ENCODE measurements at regions not wholly inside any gene's neighbourhood (a gene's known extent, or its start where the extent isn't known, plus 50 kb on each side); places are given as distances from the start of the nearest gene placed in this dataset.

GRCh38 chr18:56270671-56271250 is 367.6 kb downstream of the TXNL1 start:
- Mint-ChIP-seq H3K9me3 (peaks cover 4% of the 10 kb centered on the region), H3K36me3 (no peaks in the 10 kb centered on the region), H3K4me3 (no peak overlapping the region), H3K27ac (no peak overlapping the region), H3K27me3 (peaks cover 2% of the 10 kb centered on the region), H3K4me1 (peaks cover 27% of the 10 kb centered on the region)
- DNase-seq (ENCODE audit: low spot score in 2 of 2): no peak
- ATAC-seq (ENCODE audit: low read depth): no peak

GRCh38 chr18:56269958-56270357 is 368.4 kb downstream of the TXNL1 start:
- Mint-ChIP-seq H3K4me3 (no peak overlapping the region), H3K27me3 (peaks cover 2% of the 10 kb centered on the region), H3K4me1 (peaks cover 33% of the 10 kb centered on the region), H3K9me3 (peaks cover 4% of the 10 kb centered on the region), H3K36me3 (no peaks in the 10 kb centered on the region), H3K27ac (no peak overlapping the region)
- no peak for DNase-seq (ENCODE audit: low spot score in 2 of 2)
- ATAC-seq (ENCODE audit: low read depth): no peak

GRCh38 chr18:56268952-56269351 is 369.4 kb downstream of the TXNL1 start:
- H3K4me3 Mint-ChIP-seq: no peak overlapping the region
- peaks cover 2% of the 10 kb centered on the region for H3K27me3 Mint-ChIP-seq
- H3K36me3 Mint-ChIP-seq: no peaks in the 10 kb centered on the region
- ATAC-seq (ENCODE audit: low read depth): no peak
- no peak for DNase-seq (ENCODE audit: low spot score in 2 of 2)
- H3K9me3 Mint-ChIP-seq: peaks cover 4% of the 10 kb centered on the region
- no peak overlapping the region for H3K27ac Mint-ChIP-seq
- H3K4me1 Mint-ChIP-seq: peaks cover 33% of the 10 kb centered on the region

- H3K27me3 Mint-ChIP-seq: peaks cover 2% of the 10 kb centered on the region
Measured at GRCh38 chr18:56267334-56267733, 371.1 kb downstream of the TXNL1 start.

GRCh38 chr18:56258178-56258577 is 380.2 kb downstream of the TXNL1 start:
- Mint-ChIP-seq H3K27ac (peak overlapping the region; percentile 81), H3K4me1 (peaks cover 11% of the 10 kb centered on the region), H3K27me3 (no peaks in the 10 kb centered on the region), H3K4me3 (peak overlapping the region; percentile 53), H3K9me3 (peaks cover 2% of the 10 kb centered on the region), H3K36me3 (no peaks in the 10 kb centered on the region)
- ATAC-seq (ENCODE audit: low read depth) (peak; percentile 91), DNase-seq (ENCODE audit: low spot score in 2 of 2) (peak in 1 of 2 donors; percentile 30)

More at GRCh38 chr18:56267334-56267733, 371.1 kb downstream of the TXNL1 start:
- Mint-ChIP-seq H3K4me3 (peak overlapping the region; percentile 59), H3K9me3 (peaks cover 4% of the 10 kb centered on the region), H3K36me3 (no peaks in the 10 kb centered on the region), H3K4me1 (peaks cover 32% of the 10 kb centered on the region), H3K27ac (peak overlapping the region; percentile 18)
- peak; percentile 23 to 25 for DNase-seq (ENCODE audit: low spot score in 2 of 2)
- peak; percentile 98 for ATAC-seq (ENCODE audit: low read depth)

GRCh38 chr18:56257205-56257604 is 381.2 kb downstream of the TXNL1 start:
- Mint-ChIP-seq H3K36me3 (no peaks in the 10 kb centered on the region), H3K27ac (no peak overlapping the region), H3K9me3 (peaks cover 2% of the 10 kb centered on the region), H3K27me3 (no peaks in the 10 kb centered on the region), H3K4me3 (peak overlapping the region; percentile 32), H3K4me1 (peaks cover 11% of the 10 kb centered on the region)
- no peak for DNase-seq (ENCODE audit: low spot score in 2 of 2)
- ATAC-seq (ENCODE audit: low read depth): peak; percentile 57

GRCh38 chr18:56256659-56257058 is 381.7 kb downstream of the TXNL1 start:
- Mint-ChIP-seq H3K27ac (no peak overlapping the region), H3K9me3 (peaks cover 2% of the 10 kb centered on the region), H3K27me3 (no peaks in the 10 kb centered on the region), H3K4me3 (no peak overlapping the region), H3K4me1 (peaks cover 11% of the 10 kb centered on the region), H3K36me3 (no peaks in the 10 kb centered on the region)
- DNase-seq (ENCODE audit: low spot score in 2 of 2) (no peak), ATAC-seq (ENCODE audit: low read depth) (no peak)

GRCh38 chr18:56255381-56255780 is 383.0 kb downstream of the TXNL1 start:
- ATAC-seq (ENCODE audit: low read depth): no peak
- H3K27ac Mint-ChIP-seq: no peak overlapping the region
- H3K4me3 Mint-ChIP-seq: no peak overlapping the region
- H3K4me1 Mint-ChIP-seq: peaks cover 15% of the 10 kb centered on the region
- H3K36me3 Mint-ChIP-seq: no peaks in the 10 kb centered on the region
- H3K9me3 Mint-ChIP-seq: peaks cover 2% of the 10 kb centered on the region
- no peaks in the 10 kb centered on the region for H3K27me3 Mint-ChIP-seq
- DNase-seq (ENCODE audit: low spot score in 2 of 2): no peak

- no peaks in the 10 kb centered on the region for H3K27me3 Mint-ChIP-seq
- H3K27ac Mint-ChIP-seq: no peak overlapping the region
- H3K4me3 Mint-ChIP-seq: no peak overlapping the region
- ATAC-seq (ENCODE audit: low read depth) (no peak), DNase-seq (ENCODE audit: low spot score in 2 of 2) (no peak)
- no peaks in the 10 kb centered on the region for H3K36me3 Mint-ChIP-seq
- H3K9me3 Mint-ChIP-seq: peaks cover 4% of the 10 kb centered on the region
- peaks cover 24% of the 10 kb centered on the region for H3K4me1 Mint-ChIP-seq
Measured at GRCh38 chr18:56252456-56252855, 385.9 kb downstream of the TXNL1 start.

GRCh38 chr18:56248610-56249235 is 389.7 kb downstream of the TXNL1 start:
- ATAC-seq (ENCODE audit: low read depth) (peak; percentile 96), DNase-seq (ENCODE audit: low spot score in 2 of 2) (peak; percentile 41 to 55)
- Mint-ChIP-seq H3K27me3 (no peaks in the 10 kb centered on the region), H3K36me3 (no peaks in the 10 kb centered on the region), H3K27ac (peak overlapping the region; percentile 11), H3K4me1 (peaks cover 29% of the 10 kb centered on the region), H3K9me3 (peaks cover 1% of the 10 kb centered on the region), H3K4me3 (peak overlapping the region; percentile 40)

- Mint-ChIP-seq H3K4me3 (no peak overlapping the region), H3K4me1 (peaks cover 29% of the 10 kb centered on the region), H3K36me3 (no peaks in the 10 kb centered on the region), H3K27ac (no peak overlapping the region), H3K27me3 (no peaks in the 10 kb centered on the region), H3K9me3 (peaks cover 1% of the 10 kb centered on the region)
- ATAC-seq (ENCODE audit: low read depth) (no peak), DNase-seq (ENCODE audit: low spot score in 2 of 2) (no peak)
Measured at GRCh38 chr18:56246916-56247315, 391.5 kb downstream of the TXNL1 start.

GRCh38 chr18:56245866-56246580 is 392.4 kb downstream of the TXNL1 start:
- Mint-ChIP-seq H3K9me3 (peaks cover 1% of the 10 kb centered on the region), H3K4me3 (no peak overlapping the region), H3K27me3 (no peaks in the 10 kb centered on the region), H3K27ac (no peak overlapping the region), H3K4me1 (peaks cover 28% of the 10 kb centered on the region), H3K36me3 (no peaks in the 10 kb centered on the region)
- no peak for DNase-seq (ENCODE audit: low spot score in 2 of 2)
- ATAC-seq (ENCODE audit: low read depth): no peak

GRCh38 chr18:56240405-56240804 is 398.0 kb downstream of the TXNL1 start:
- ATAC-seq (ENCODE audit: low read depth): no peak
- no peak for DNase-seq (ENCODE audit: low spot score in 2 of 2)

GRCh38 chr18:56238576-56238975 is 399.8 kb downstream of the TXNL1 start:
- no peak overlapping the region for H3K4me3 Mint-ChIP-seq
- no peaks in the 10 kb centered on the region for H3K36me3 Mint-ChIP-seq
- ATAC-seq (ENCODE audit: low read depth) (no peak), DNase-seq (ENCODE audit: low spot score in 2 of 2) (no peak)
- peaks cover 1% of the 10 kb centered on the region for H3K9me3 Mint-ChIP-seq
- H3K4me1 Mint-ChIP-seq: peaks cover 20% of the 10 kb centered on the region
- H3K27ac Mint-ChIP-seq: no peak overlapping the region
- H3K27me3 Mint-ChIP-seq: no peaks in the 10 kb centered on the region

More at GRCh38 chr18:56240405-56240804, 398.0 kb downstream of the TXNL1 start:
- H3K27ac Mint-ChIP-seq: no peak overlapping the region
- H3K36me3 Mint-ChIP-seq: no peaks in the 10 kb centered on the region
- no peak overlapping the region for H3K4me3 Mint-ChIP-seq
- H3K9me3 Mint-ChIP-seq: peaks cover 1% of the 10 kb centered on the region
- H3K4me1 Mint-ChIP-seq: peaks cover 12% of the 10 kb centered on the region
- H3K27me3 Mint-ChIP-seq: no peaks in the 10 kb centered on the region

Measured in memory B cell (primary cell).